Prostate gland (tissue), 2 donors: ENCODE measurements at regions not wholly inside any gene's neighbourhood (a gene's known extent, or its start where the extent isn't known, plus 50 kb on each side); places are given as distances from the start of the nearest gene placed in this dataset.

Source experiments
- CTCF ChIP-seq, 4 experiments: fragments of 200-600 bp in 2 of 4; fragments of 450-650 bp in 2 of 4; sonication (generic) in 2 of 4; IDR thresholded peaks; 1 replicate in 3 of 4; 2 replicates in 1 of 4; pipeline ENCODE4 v1.5.1; 2016 to 2019; ENCODE audit warnings: antibody characterized with exemption in 4 of 4, mild to moderate bottlenecking in 2 of 4, moderate library complexity in 2 of 4
- POLR2A ChIP-seq: fragments of 450-650 bp; IDR thresholded peaks from one replicate; pipeline ENCODE4 v1.6.1; 2016; ENCODE audit warnings: antibody characterized with exemption, mild to moderate bottlenecking
- POLR2AphosphoS5 ChIP-seq: sonication (generic); formaldehyde crosslinking; IDR thresholded peaks from one replicate; pipeline ENCODE4 v1.6.1; 2017; ENCODE audit warnings: antibody characterized with exemption

DNA sequence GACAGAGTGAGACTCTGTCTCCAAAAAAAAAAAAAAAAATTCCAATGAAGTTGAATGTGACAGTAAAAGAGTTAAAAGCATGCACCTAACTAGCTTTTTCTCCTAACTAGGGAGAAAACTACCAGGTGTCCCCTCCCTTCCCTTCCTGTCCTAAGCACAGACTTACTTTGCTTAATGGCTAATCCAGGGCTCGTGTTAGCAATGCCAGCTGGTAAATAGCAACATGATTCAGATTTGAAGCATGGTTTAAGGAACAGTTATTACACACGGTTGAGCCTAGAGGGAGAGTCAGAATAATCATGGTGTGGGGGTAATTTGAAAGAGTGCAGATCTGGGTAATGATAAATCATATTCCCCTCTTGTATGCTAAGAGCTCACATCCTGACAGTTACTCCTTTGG is 338.3 kb downstream of the STIM2 start:
- TF ChIP-seq CTCF (IDR thresholded peaks at IDR 0.05) (no peak), POLR2AphosphoS5 (no peak), POLR2A (no peak)
